ENCODE measurements at regions not wholly inside any gene's neighbourhood (a gene's known extent, or its start where the extent isn't known, plus 50 kb on each side); places are given as distances from the start of the nearest gene placed in this dataset.

- ATAC-seq: peak; percentile 29 to 43
Observed at GRCh38 chr1:30191154-30191702, 532.2 kb downstream of the MATN1 start.

GRCh38 chr1:30190511-30191153 is 532.8 kb downstream of the MATN1 start:
- ATAC-seq: no peak

- ATAC-seq: no peak
Observed at GRCh38 chr1:30189818-30190500, 533.4 kb downstream of the MATN1 start.

- ATAC-seq: no peak
Observed at GRCh38 chr1:30188999-30189398, 534.4 kb downstream of the MATN1 start.

- no peak for ATAC-seq
Observed at GRCh38 chr1:30188329-30188728, 535.1 kb downstream of the MATN1 start.

GRCh38 chr1:30187413-30188023 is 535.9 kb downstream of the MATN1 start:
- no peak for ATAC-seq

- ATAC-seq: no peak
Observed at GRCh38 chr1:30186586-30186985, 536.8 kb downstream of the MATN1 start.

GRCh38 chr1:30185809-30186208 is 537.6 kb downstream of the MATN1 start:
- no peak for ATAC-seq

GRCh38 chr1:30185313-30185712 is 538.1 kb downstream of the MATN1 start:
- no peak for ATAC-seq

- ATAC-seq: no peak
Observed at GRCh38 chr1:30184393-30185141, 538.8 kb downstream of the MATN1 start.

GRCh38 chr1:30183895-30184294 is 539.5 kb downstream of the MATN1 start:
- ATAC-seq: no peak

- ATAC-seq: no peak
Observed at GRCh38 chr1:30183006-30183405, 540.4 kb downstream of the MATN1 start.

GRCh38 chr1:30179942-30180543 is 543.3 kb downstream of the MATN1 start:
- no peak for ATAC-seq

- ATAC-seq: no peak
Observed at GRCh38 chr1:30176477-30176876, 546.9 kb downstream of the MATN1 start.

GRCh38 chr1:30174499-30174898 is 548.9 kb downstream of the MATN1 start:
- no peak for ATAC-seq

GRCh38 chr1:30173560-30173959 is 549.8 kb downstream of the MATN1 start:
- ATAC-seq: no peak

GRCh38 chr1:30172757-30173156 is 550.6 kb downstream of the MATN1 start:
- no peak for ATAC-seq

GRCh38 chr1:30172299-30172694 is 551.1 kb downstream of the MATN1 start:
- ATAC-seq: no peak

GRCh38 chr1:30171537-30172298 is 551.7 kb downstream of the MATN1 start:
- ATAC-seq: no peak

GRCh38 chr1:30169269-30169668 is 554.1 kb downstream of the MATN1 start:
- no peak for ATAC-seq

GRCh38 chr1:30166174-30166573 is 557.2 kb downstream of the MATN1 start:
- ATAC-seq: no peak

- ATAC-seq: no peak
Observed at GRCh38 chr1:30165116-30165515, 558.3 kb downstream of the MATN1 start.

All from activated CD4-positive, CD25-positive, alpha-beta regulatory T cell treated with anti-CD3 and anti-CD28 coated beads, Interleukin-2, amount 50 U/mL, for 24 hours (primary cell).